RKO (cell line): ENCODE measurements at regions not wholly inside any gene's neighbourhood (a gene's known extent, or its start where the extent isn't known, plus 50 kb on each side); places are given as distances from the start of the nearest gene placed in this dataset.

ENCODE experiments used
- DNase-seq: peaks from one replicate; pipeline ENCODE4 v3.0.0-alpha.2; 2016; ENCODE audit warnings: low spot score

DNA sequence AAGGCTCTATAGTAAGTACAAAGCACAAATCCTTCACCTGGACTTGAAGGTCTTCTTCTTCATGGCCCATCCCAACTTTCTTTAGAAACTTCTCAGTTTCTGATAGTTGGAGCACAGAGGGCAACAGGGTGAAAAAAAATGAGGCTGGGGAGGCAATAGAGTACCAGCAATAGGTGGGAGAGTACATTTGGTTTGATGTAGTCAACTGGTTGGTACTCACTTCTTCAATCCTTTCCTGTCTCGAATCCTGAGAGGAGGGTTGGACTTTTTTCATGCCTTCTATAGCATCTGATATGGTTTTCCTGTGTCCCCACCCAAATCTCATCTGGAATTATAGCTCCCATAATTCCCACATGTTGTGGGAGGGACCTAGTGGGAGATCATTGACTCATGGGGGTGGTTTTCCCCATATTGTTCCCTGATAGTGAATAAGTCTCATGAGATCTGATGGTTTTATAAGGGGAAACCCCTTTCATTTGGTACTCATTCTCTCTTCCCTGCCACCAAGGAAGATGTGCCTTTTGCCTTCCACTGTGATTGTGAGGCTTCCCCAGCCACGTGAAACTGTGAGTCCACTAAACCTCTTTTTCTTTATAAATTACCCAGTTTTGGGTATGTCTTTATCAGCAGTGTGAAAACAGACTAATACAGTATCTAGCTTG lies 75.9 kb upstream of the LCLAT1 start:
- DNase-seq: no peak

- DNase-seq: no peak
Observed at GRCh38 chr2:30371772-30372373, 75.2 kb upstream of the LCLAT1 start.

- no peak for DNase-seq
Observed at GRCh38 chr2:30372826-30373225, 74.2 kb upstream of the LCLAT1 start.

GRCh38 chr2:30373881-30374302 lies 73.2 kb upstream of the LCLAT1 start:
- DNase-seq: peak; percentile 75

- no peak for DNase-seq
Observed at GRCh38 chr2:30374380-30374779, 72.7 kb upstream of the LCLAT1 start.

- DNase-seq: no peak
Observed at GRCh38 chr2:30375915-30376314, 71.1 kb upstream of the LCLAT1 start.

DNA sequence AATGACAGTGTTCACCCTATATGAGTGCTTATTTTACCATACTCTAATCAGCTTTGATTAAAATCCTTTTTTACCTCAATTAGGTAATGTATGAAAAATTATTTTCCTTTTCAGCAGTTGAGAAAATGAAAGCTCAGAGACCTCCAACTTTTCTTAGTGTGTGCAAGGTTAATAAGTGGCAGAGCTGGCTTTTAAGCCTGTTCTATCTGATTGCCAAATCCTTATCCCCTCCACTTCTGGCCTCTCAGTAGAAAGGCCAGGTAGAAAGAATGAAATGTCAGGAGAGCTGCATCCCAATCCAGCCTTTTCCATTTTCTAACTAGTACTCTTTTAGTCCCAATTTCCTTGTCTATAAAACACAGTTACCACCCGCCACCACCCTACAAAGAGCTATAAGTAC lies 67.6 kb upstream of the LCLAT1 start:
- DNase-seq: no peak

- no peak for DNase-seq
Observed at GRCh38 chr2:30380824-30381223, 66.2 kb upstream of the LCLAT1 start.

DNA sequence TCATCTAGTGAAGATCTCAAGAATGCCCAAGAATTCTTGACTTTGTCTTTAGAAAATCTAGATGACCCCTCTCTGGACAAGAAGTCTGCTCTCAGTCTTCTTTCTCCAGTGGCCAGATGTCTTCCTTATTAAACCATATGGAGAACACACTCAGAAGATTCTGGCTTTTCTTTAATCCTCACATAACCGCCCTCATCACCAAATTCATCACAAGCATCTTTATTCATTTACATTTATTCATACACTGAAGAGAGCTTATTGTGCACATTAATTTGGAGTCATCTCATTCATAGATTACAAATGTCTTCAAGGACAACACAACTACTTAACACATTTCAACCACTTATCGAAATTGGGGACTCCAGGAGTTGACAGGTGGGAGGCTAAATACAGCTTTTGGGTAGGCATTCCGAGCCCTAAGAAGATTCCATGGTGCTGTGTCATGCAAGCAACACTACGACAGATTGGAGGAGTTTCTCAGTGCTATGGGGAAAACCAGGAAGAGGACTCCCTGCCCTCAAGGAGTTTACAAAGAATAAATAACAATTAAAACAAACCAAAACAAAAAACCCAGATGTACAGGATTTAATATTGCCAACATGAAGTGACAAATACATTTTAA lies 64.8 kb upstream of the LCLAT1 start:
- DNase-seq: no peak

DNA sequence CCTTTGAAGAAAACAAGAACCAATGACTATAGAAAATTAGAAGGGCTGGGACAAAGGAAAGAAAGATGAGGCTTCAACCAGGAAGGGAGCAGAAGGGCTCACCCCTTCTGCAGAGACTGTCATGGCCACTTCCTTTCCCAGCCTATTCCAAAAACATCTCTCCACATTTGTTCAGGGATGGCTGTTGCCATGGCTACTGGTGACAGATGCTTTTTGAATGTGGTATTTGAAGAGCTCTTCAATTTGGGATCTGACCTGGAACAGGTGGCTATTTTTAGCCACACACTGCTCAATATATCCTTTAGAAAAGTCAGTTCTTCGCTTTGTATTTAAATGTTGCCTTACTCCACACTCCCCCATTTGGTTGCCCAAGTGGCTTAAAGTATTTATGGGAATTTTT lies 64.1 kb upstream of the LCLAT1 start:
- no peak for DNase-seq

DNA sequence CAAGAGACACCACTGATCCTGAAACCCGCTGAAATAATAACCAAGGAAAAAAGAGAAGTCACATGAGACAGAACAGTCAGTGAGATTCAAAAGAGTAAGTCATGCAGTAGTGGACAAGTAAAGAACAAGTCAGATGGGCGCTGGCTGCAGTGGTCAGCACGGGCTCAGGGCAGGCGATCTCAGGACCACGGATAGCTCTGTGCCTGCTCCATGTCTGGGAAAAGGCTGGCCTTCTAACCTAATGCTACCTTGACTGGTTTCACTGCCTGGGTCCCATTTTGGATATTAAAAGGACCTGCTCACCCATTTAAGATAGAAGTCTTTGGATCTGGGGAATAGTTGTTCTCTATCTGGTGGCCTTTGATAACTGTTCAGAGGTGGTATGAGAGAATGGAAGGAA lies 61.7 kb upstream of the LCLAT1 start:
- peak; percentile 50 for DNase-seq

DNA sequence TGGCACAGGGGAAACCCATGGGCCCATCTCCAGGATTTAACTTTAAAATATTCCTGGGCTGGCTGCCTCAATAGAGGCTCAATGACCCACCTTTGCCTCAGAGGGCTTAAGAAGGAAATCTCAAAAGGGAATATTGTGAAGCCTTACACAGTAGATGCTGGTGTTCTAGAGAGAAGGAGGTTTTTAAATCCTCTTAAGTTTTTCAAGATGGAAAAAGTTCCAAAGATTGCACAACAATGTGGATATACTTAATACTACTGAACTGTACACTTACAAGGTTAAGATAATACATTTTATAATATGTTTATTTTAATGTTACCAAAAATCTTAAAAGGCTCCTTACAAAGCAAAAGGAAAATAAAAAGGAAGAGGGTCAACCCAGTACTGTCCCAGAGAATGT lies 54.9 kb upstream of the LCLAT1 start:
- no peak for DNase-seq

GRCh38 chr2:30393510-30393909 lies 53.5 kb upstream of the LCLAT1 start:
- DNase-seq: no peak

DNA sequence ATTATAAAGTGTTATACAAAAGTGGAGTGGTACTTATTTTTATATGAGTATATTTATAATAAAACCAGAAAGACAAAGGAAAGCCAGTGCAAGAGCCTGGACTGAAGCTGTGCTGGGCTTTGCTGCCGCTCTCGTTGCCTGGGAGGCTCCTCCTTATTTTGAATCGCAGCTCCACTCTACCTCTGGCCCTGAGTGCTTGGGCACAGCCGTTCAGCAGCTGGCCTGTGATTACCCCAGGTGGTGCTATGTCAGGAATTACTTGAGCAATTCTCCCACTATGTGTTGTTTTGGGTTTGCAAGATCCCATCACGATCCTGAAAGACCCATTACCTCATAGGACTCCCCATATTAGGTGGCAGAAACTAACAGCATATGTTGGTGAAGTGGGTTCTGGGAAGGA lies 53.0 kb upstream of the LCLAT1 start:
- no peak for DNase-seq

DNA sequence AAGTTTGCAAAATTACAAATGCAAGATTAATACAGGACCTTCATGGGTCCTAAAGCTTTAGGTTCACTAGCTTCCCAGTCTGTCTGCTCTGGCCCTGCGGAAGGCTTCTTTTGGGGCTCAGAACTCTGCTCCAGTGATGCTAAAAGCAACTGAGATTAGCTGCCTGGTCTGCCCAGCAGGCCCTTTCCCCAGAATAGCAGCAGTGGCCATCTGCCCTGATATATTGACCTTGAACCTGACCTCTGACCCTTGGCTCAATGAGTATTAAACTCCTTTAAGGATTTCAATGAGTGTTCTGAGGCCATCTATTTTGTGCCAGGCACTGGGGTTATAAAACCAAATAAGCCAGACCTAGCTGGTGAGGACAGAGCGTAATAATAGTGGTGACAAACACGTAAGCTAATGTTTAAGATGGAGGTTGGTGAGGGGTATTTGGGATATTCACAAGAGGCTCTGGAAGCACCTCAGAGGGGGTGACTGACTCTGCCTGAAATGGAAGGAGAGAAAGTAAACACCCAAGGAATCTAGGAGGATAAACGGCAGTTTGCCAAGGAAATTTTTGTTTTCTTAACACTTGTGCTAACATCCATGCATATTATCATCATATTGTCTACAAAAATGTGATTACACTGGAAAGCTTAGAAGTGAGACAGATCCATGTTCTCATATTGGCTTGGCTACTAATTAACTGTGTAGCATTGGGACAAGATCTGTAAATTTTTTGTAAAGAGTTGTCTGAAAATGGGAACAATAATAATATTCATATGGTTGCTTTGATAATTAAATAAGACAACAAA lies 50.4 kb upstream of the LCLAT1 start:
- DNase-seq: no peak
